Stomach (tissue), 4 donors: ENCODE measurements at regions not wholly inside any gene's neighbourhood (a gene's known extent, or its start where the extent isn't known, plus 50 kb on each side); places are given as distances from the start of the nearest gene placed in this dataset.

ENCODE experiments used
- CTCF ChIP-seq, 7 experiments: fragments of 450-650 bp in 4 of 7; fragments of 200-600 bp in 3 of 7; sonication (generic) in 3 of 7; IDR thresholded peaks; one replicate each; pipeline ENCODE4 v1.5.1; 2016 to 2019; ENCODE audit warnings: antibody characterized with exemption in 7 of 7, control low read depth in 2 of 7, mild to moderate bottlenecking in 1 of 7
- EP300 ChIP-seq: sonication (generic); formaldehyde crosslinking; IDR thresholded peaks from one replicate; pipeline ENCODE4 v1.6.1; 2017; ENCODE audit warnings: antibody characterized with exemption
- POLR2A ChIP-seq, 4 donors: fragments of 450-650 bp; IDR thresholded peaks; one replicate each; pipeline ENCODE4 v1.6.1; 2016; ENCODE audit warnings: antibody characterized with exemption in 4 of 4, control low read depth in 2 of 4, mild to moderate bottlenecking in 1 of 4, moderate library complexity in 1 of 4

- TF ChIP-seq EP300 (no peak), CTCF (IDR thresholded peaks at IDR 0.05) (no peak), POLR2A (IDR thresholded peaks at IDR 0.05) (no peak)
Measured at GRCh38 chr6:68317366-68317765, 317.7 kb upstream of the ADGRB3 start.
